HG03442 (cell line): ENCODE measurements at regions not wholly inside any gene's neighbourhood (a gene's known extent, or its start where the extent isn't known, plus 50 kb on each side); places are given as distances from the start of the nearest gene placed in this dataset.
"Not testable (repeated sequence)": the region's sequence is repeated elsewhere in the genome, so short reads cannot be mapped to it uniquely, and the experiment has no call there.

Experiments used
- ATAC-seq: cut with Tn5 transposase; IDR thresholded peaks from one replicate; pipeline ENCODE4 v1.9.1; 2021; ENCODE audit warnings: mild to moderate bottlenecking, moderate library complexity; ENCODE audit not compliant: unreplicated experiment

GRCh38 chr4:93888308-93888707 lies 59.8 kb downstream of the ATOH1 start:
- ATAC-seq = no peak

DNA sequence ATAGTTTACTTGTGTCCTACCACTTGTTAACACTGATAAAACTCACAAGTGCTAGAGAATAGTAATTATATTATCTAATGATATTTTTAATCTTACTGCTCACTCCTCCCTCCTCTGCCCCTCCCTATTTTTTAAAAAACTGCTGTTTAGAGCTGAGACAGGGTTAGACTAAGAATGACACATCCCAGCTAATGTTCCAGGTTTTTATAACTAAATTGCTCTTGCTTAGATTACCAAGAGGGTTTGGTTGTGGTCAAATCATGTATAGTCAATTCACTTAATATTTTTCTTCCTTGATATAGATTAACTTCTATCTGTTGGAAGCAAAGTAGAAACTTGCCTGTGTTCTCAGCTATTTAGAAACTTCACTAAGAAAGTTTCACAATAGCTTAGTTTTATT lies 60.2 kb downstream of the ATOH1 start:
- ATAC-seq = no peak

DNA sequence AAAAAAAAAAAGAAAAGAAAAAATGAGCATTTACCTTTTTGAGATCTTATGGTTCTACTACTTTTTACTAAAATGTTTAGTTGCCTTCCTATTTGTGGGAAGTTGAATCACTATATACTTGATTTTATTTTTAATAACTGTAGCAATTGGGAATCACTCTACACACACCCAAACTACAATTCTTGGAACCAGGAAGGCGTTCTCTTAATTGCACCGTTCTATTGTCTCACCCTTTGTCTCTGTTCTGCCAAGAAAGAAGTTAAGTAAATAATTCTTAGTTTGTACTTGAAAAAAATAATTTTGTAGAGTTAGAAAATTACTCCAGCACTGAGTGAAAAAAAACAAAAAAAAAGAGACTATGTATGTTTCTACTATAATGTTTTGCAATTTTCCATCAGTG lies 62.7 kb downstream of the ATOH1 start:
- ATAC-seq = no peak

DNA sequence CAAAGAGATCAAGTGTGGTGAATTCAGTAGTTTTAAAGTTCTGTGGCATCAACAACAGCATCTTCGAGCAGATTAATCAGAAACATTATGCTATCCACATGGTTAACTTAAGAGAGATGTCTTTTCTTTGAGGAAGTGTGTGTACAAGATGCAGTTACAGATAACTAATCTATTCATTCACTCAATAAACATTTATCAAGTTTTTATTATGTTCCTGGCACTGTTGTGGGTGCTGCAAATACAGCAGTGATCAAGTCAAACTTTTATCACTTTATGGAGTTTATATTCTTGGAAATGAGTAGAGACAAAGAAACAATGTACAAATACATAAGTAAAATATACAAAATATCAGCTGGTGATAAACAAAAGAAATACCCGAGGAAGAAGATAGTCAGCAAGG lies 66.4 kb downstream of the ATOH1 start:
- no peak for ATAC-seq

DNA sequence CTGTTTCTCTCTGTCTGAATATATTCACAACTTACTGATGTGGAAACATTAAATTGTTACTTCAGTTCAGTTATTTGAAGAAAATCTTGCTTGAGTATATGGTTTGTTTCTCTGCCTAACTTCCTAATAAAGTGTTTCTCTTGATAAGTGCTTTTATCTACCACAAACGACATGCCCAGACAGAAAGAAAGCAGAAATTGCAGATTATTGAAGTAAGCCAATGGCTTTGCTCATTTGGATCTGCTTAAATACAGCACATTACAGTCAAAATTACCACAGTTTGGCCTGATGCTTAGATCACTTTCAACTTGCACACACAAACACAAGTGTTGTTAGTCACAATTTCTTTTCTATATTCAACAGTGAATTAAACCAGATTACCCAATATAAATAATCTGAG lies 68.0 kb downstream of the ATOH1 start:
- no peak for ATAC-seq

DNA sequence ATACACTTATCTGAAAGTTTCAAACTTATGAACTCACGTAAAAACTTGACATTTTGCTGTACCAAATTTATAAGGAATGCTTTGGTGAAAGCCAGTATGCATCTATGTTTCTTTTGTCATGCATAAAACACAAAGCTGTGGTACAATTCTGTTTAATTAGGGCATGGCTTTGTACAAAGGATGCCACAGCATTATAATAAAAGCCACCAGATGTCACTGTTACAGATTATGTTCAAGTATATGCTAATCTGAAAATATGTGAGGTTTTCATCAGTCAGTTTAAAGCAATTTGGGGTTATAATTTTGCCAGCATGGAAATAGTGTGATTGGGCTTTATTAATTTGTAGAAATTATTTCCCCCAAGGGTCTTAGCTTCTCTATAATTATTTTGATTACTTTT lies 69.0 kb downstream of the ATOH1 start:
- ATAC-seq = peak; percentile 57

GRCh38 chr4:93908778-93909177 lies 80.2 kb downstream of the ATOH1 start:
- no peak for ATAC-seq

- ATAC-seq = no peak
Observed at GRCh38 chr4:93911671-93912070, 83.1 kb downstream of the ATOH1 start.

DNA sequence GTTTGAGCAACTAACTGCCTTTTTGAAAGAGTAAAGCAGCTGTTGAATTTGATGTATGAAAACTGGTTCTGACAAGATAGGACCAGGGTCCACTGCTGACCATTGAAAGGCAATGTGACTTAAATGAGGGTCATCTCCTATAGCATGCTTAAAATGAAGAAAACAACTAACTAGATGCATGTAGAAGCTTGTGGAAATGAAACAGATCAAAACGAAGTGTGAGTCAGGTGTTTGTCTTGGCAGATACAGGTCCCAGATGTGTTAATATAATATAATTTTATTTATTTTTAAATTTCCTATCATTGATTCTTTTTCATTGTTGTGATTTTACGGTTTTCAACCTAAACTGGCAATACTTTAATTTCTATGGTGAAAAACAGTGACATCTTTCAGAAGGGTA lies 83.6 kb downstream of the ATOH1 start:
- ATAC-seq = no peak

DNA sequence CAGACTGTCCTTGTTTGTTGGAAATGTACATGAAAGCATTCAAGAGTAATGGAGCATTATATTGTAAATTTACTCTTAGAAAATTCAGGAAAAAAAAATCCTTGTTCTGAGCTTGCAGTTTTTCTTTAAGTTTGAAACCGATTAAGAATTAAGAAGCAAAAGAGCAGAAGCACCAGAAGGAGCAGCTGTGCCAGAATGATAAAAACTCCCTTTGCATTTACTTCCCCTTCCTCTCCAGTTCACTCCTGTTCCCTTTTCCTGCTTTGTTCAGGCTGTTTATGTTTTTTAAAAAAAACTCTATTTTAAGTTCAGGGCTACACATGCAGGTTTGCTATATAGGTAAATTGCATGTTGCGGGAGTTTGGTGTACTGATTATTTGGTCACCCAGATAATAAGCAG lies 90.3 kb downstream of the ATOH1 start:
- ATAC-seq = no peak

DNA sequence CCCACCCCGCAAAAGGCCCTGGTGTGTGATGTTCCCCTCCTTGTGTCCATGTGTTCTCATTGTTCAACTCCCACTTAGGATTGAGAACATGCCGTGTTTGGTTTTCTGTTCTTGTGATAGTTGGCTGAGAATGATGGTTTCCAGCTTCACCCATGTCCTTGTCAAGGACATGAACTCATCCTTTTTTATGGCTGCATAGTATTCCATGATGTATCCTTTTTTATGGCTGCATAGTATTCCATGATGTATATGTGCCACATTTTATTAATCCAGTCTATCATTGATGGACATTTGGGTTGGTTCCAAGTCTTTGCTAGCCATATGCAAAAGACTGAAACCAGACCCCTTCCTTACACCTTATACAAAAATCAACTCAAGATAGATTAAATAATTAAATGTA lies 95.0 kb downstream of the ATOH1 start:
- ATAC-seq = not testable (repeated sequence)

- no peak for ATAC-seq
Observed at GRCh38 chr4:93947286-93947685, 118.7 kb downstream of the ATOH1 start.

- not testable (repeated sequence) for ATAC-seq
Observed at GRCh38 chr4:93950239-93950638, 121.7 kb downstream of the ATOH1 start.

- ATAC-seq = no peak
Observed at GRCh38 chr4:93957186-93957585, 128.6 kb downstream of the ATOH1 start.

GRCh38 chr4:93960450-93960849 lies 131.9 kb downstream of the ATOH1 start:
- no peak for ATAC-seq

- no peak for ATAC-seq
Observed at GRCh38 chr4:93960916-93961315, 132.4 kb downstream of the ATOH1 start.

- no peak for ATAC-seq
Observed at GRCh38 chr4:93981594-93981993, 153.0 kb downstream of the ATOH1 start.

DNA sequence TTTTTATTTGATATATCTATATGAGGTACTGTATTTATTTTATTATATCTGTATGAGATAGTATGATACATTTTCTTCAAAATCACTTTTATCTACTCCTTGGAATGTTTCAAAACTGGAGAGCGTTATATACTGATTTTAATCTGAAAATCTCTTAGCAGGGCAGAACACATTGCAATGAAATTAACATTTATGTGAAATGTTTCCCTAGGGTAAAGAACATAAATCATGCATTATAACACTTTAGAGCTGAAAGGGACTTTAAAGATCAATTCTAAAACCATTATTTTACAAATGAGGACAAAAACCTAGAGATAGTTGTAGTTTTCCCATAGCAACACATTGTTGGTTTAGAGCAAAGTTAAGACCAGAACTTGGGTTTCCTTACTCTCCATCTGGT lies 153.7 kb downstream of the ATOH1 start:
- ATAC-seq = no peak

DNA sequence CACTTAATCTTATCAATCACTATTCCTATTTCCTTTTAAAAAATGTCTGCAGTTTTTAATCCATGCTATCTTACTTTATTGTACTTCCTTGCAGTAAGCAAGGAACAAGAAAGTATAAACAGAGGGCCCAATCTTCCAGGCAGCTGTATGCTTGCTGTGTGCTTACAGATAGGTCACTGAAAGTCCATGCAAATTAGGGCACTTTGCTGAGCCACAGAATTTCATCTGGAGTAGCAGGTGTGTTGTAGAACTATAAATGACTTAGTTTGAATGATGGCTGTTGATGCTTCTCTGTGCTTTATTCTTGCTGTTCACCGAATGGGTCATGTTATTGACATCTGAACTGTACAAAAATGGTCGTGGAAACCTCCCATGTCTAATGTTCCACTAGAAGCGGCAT lies 154.6 kb downstream of the ATOH1 start:
- peak; percentile 93 for ATAC-seq

DNA sequence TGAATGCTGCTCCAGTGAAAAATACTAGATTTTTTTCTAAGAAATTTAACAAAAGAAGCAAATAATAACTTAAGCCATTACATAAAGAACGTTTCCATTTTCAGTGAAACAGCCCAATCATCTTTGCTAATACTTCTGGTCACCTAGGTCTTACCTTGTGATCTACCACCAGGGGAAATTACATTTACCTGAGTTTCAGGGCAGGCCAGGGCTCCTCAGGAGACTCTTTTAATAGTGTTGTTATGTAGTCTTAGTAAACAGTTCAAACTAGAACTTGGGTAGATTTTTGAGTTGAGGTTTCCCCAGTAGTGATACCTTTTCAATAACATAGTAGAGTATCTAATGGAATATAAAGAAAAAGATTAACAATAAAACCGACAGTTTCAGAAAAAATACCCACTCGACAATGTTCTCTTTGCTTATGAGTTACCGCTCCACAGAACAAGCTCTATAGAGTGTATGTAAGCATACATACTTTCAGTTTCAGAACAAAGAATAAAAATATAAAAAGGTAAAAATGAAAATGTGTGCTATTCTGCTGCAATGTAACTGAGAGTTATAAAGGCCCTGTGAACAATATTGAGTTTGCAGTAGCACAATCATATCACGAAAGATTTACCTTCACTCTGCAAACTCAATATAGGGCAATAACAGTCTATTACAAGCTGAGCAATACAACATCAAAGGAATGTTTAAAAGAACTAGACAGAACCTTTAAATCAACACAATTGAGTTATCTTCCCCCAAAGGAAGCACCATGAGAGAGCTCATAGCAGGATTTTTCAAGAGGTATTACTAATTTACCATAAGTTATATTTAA lies 165.8 kb downstream of the ATOH1 start:
- no peak for ATAC-seq

GRCh38 chr4:93996895-93997294 lies 168.3 kb downstream of the ATOH1 start:
- ATAC-seq = no peak

DNA sequence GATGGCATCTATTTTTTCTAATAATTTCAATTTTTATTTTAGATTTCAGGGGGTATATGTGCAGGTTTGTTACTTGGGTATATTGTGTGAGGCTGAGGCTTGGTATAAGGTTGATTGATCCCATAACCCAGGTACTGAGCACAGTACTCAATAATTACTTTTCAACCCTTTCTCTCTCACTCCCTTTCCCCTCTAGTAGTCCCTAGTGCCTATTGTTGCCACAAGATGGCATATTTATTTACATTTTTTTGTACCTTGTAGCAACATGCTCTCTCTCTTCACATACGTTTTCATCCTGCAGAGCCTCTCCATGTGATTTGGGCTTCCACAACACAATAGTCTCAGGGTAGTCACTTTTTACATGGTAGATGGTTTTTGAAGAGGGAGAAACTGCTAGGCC lies 172.0 kb downstream of the ATOH1 start:
- no peak for ATAC-seq

GRCh38 chr4:94006932-94007331 lies 178.4 kb downstream of the ATOH1 start:
- ATAC-seq = no peak
